ENCODE measurements at regions not wholly inside any gene's neighbourhood (a gene's known extent, or its start where the extent isn't known, plus 50 kb on each side); places are given as distances from the start of the nearest gene placed in this dataset.

- H3K27ac ChIP-seq (ENCODE audit: insufficient read depth, low read length, poor library complexity, severe bottlenecking): no peak overlapping the region
- no peak for ATAC-seq (ENCODE audit: low read depth in 2 of 2)
- Mint-ChIP-seq H3K36me3 (no peaks in the 10 kb centered on the region), H3K9me3 (no peaks in the 10 kb centered on the region), H3K4me3 (no peak overlapping the region), H3K27me3 (no peaks in the 10 kb centered on the region), H3K27ac (no peak overlapping the region), H3K4me1 (no peaks in the 10 kb centered on the region)
- H3K9me3 ChIP-seq (ENCODE audit: control insufficient read depth in 2 of 2, low read length in 2 of 2): no peaks in the 10 kb centered on the region
- H3K36me3 ChIP-seq (ENCODE audit: control insufficient read depth, insufficient read depth, low read length): no peaks in the 10 kb centered on the region
- no peaks in the 10 kb centered on the region for H3K27me3 ChIP-seq (ENCODE audit: control insufficient read depth, insufficient read depth, low read length)
- DNase-seq: no peak
- H3K4me1 ChIP-seq (ENCODE audit: control insufficient read depth, insufficient read depth, low read length, poor library complexity, severe bottlenecking): no peaks in the 10 kb centered on the region
- H3K4me3 ChIP-seq (ENCODE audit: low read depth, low read length): no peak overlapping the region
Measured at GRCh38 chr2:129713337-129713736, 266.1 kb upstream of the RAB6C start.

GRCh38 chr2:129716781-129717559 lies 262.5 kb upstream of the RAB6C start:
- Mint-ChIP-seq H3K4me1 (no peaks in the 10 kb centered on the region), H3K4me3 (no peak overlapping the region), H3K36me3 (no peaks in the 10 kb centered on the region), H3K27ac (no peak overlapping the region), H3K27me3 (peaks cover 5% of the 10 kb centered on the region), H3K9me3 (no peaks in the 10 kb centered on the region)
- H3K27me3 ChIP-seq (ENCODE audit: control insufficient read depth, insufficient read depth, low read length): no peaks in the 10 kb centered on the region
- no peaks in the 10 kb centered on the region for H3K36me3 ChIP-seq (ENCODE audit: control insufficient read depth, insufficient read depth, low read length)
- H3K4me1 ChIP-seq (ENCODE audit: control insufficient read depth, insufficient read depth, low read length, poor library complexity, severe bottlenecking): no peaks in the 10 kb centered on the region
- no peak overlapping the region for H3K4me3 ChIP-seq (ENCODE audit: low read depth, low read length)
- ATAC-seq (ENCODE audit: low read depth in 2 of 2) (no peak), DNase-seq (no peak)
- H3K9me3 ChIP-seq (ENCODE audit: control insufficient read depth in 2 of 2, low read length in 2 of 2): no peaks in the 10 kb centered on the region
- no peak overlapping the region for H3K27ac ChIP-seq (ENCODE audit: insufficient read depth, low read length, poor library complexity, severe bottlenecking)

DNA sequence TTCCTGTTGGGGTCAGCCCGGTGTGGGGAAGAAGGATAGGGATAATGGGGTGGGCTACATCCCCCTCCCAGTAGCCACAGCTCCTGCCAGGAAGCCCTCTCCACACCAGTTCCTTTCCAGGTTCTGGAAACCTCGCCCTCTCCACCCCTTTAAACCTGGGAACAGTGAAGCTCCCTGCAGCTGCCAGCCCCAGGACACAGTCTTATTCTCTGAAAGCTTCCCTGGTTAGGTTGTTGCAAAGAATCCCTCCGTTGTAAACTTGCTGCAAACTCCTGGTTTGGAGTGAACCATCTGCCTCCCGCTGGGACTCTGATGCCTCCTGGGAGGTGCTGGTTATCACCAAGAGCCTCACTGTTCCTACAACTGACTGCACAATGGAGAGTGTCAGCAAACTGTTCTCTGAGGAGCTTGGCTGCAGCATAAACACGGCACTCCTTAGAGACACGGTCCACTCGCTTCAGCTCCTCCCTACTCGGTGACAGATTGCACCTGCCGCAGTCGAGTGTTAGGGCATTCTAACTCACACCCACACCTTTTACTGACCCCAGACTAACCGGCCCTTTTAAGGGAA lies 261.8 kb upstream of the RAB6C start:
- H3K27me3 Mint-ChIP-seq: peaks cover 5% of the 10 kb centered on the region
- no peak overlapping the region for H3K4me3 ChIP-seq (ENCODE audit: low read depth, low read length)
- H3K27ac ChIP-seq (ENCODE audit: insufficient read depth, low read length, poor library complexity, severe bottlenecking): no peak overlapping the region
- H3K27me3 ChIP-seq (ENCODE audit: control insufficient read depth, insufficient read depth, low read length): no peaks in the 10 kb centered on the region
- H3K4me1 ChIP-seq (ENCODE audit: control insufficient read depth, insufficient read depth, low read length, poor library complexity, severe bottlenecking): no peaks in the 10 kb centered on the region
- H3K4me3 Mint-ChIP-seq: no peak overlapping the region
- DNase-seq: no peak
- no peak overlapping the region for H3K27ac Mint-ChIP-seq
- no peaks in the 10 kb centered on the region for H3K9me3 ChIP-seq (ENCODE audit: control insufficient read depth in 2 of 2, low read length in 2 of 2)
- ATAC-seq (ENCODE audit: low read depth in 2 of 2): no peak
- no peaks in the 10 kb centered on the region for H3K36me3 Mint-ChIP-seq
- no peaks in the 10 kb centered on the region for H3K4me1 Mint-ChIP-seq
- H3K36me3 ChIP-seq (ENCODE audit: control insufficient read depth, insufficient read depth, low read length): no peaks in the 10 kb centered on the region
- no peaks in the 10 kb centered on the region for H3K9me3 Mint-ChIP-seq

GRCh38 chr2:129719335-129719734 lies 260.1 kb upstream of the RAB6C start:
- Histone ChIP-seq H3K27me3 (ENCODE audit: control insufficient read depth, insufficient read depth, low read length) (no peaks in the 10 kb centered on the region), H3K4me3 (ENCODE audit: low read depth, low read length) (no peak overlapping the region), H3K4me1 (ENCODE audit: control insufficient read depth, insufficient read depth, low read length, poor library complexity, severe bottlenecking) (no peaks in the 10 kb centered on the region), H3K27ac (ENCODE audit: insufficient read depth, low read length, poor library complexity, severe bottlenecking) (no peak overlapping the region), H3K9me3 (ENCODE audit: control insufficient read depth in 2 of 2, low read length in 2 of 2) (no peaks in the 10 kb centered on the region), H3K36me3 (ENCODE audit: control insufficient read depth, insufficient read depth, low read length) (no peaks in the 10 kb centered on the region)
- peaks cover 5% of the 10 kb centered on the region for H3K27me3 Mint-ChIP-seq
- H3K9me3 Mint-ChIP-seq: no peaks in the 10 kb centered on the region
- DNase-seq: no peak
- no peaks in the 10 kb centered on the region for H3K4me1 Mint-ChIP-seq
- no peaks in the 10 kb centered on the region for H3K36me3 Mint-ChIP-seq
- H3K4me3 Mint-ChIP-seq: no peak overlapping the region
- ATAC-seq (ENCODE audit: low read depth in 2 of 2): no peak
- no peak overlapping the region for H3K27ac Mint-ChIP-seq

- ATAC-seq (ENCODE audit: low read depth in 2 of 2): no peak
- Mint-ChIP-seq H3K4me3 (no peak overlapping the region), H3K36me3 (no peaks in the 10 kb centered on the region), H3K9me3 (no peaks in the 10 kb centered on the region), H3K27ac (no peak overlapping the region), H3K4me1 (no peaks in the 10 kb centered on the region), H3K27me3 (peaks cover 5% of the 10 kb centered on the region)
- no peaks in the 10 kb centered on the region for H3K4me1 ChIP-seq (ENCODE audit: control insufficient read depth, insufficient read depth, low read length, poor library complexity, severe bottlenecking)
- DNase-seq: no peak
- no peaks in the 10 kb centered on the region for H3K9me3 ChIP-seq (ENCODE audit: control insufficient read depth in 2 of 2, low read length in 2 of 2)
- H3K36me3 ChIP-seq (ENCODE audit: control insufficient read depth, insufficient read depth, low read length): no peaks in the 10 kb centered on the region
- H3K27ac ChIP-seq (ENCODE audit: insufficient read depth, low read length, poor library complexity, severe bottlenecking): no peak overlapping the region
- no peak overlapping the region for H3K4me3 ChIP-seq (ENCODE audit: low read depth, low read length)
- no peaks in the 10 kb centered on the region for H3K27me3 ChIP-seq (ENCODE audit: control insufficient read depth, insufficient read depth, low read length)
Measured at GRCh38 chr2:129720360-129720759, 259.1 kb upstream of the RAB6C start.

DNA sequence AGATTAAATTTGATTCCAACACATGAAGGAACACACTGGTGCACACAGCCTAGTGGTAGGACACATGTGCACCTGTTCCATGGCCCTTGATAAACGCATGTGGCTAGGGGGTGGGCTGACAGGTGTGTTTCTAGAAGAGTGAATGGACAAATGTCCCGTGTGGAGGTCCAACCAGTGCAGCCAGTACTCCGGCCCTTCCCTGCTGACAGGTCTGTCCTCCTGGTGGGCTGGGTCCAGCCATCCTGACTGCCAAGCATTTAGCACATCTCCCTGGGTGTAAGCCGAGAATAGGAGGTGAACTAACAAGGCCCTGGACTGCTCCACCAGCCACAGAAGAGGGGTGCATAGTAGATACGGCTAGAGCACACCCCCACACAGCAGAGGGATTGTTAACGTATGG lies 258.7 kb upstream of the RAB6C start:
- Histone ChIP-seq H3K9me3 (ENCODE audit: control insufficient read depth in 2 of 2, low read length in 2 of 2) (no peaks in the 10 kb centered on the region), H3K4me1 (ENCODE audit: control insufficient read depth, insufficient read depth, low read length, poor library complexity, severe bottlenecking) (no peaks in the 10 kb centered on the region), H3K36me3 (ENCODE audit: control insufficient read depth, insufficient read depth, low read length) (no peaks in the 10 kb centered on the region), H3K4me3 (ENCODE audit: low read depth, low read length) (no peak overlapping the region), H3K27me3 (ENCODE audit: control insufficient read depth, insufficient read depth, low read length) (no peaks in the 10 kb centered on the region), H3K27ac (ENCODE audit: insufficient read depth, low read length, poor library complexity, severe bottlenecking) (no peak overlapping the region)
- no peak overlapping the region for H3K27ac Mint-ChIP-seq
- no peaks in the 10 kb centered on the region for H3K4me1 Mint-ChIP-seq
- H3K9me3 Mint-ChIP-seq: no peaks in the 10 kb centered on the region
- peaks cover 5% of the 10 kb centered on the region for H3K27me3 Mint-ChIP-seq
- no peaks in the 10 kb centered on the region for H3K36me3 Mint-ChIP-seq
- no peak overlapping the region for H3K4me3 Mint-ChIP-seq
- DNase-seq (no peak), ATAC-seq (ENCODE audit: low read depth in 2 of 2) (no peak)

DNA sequence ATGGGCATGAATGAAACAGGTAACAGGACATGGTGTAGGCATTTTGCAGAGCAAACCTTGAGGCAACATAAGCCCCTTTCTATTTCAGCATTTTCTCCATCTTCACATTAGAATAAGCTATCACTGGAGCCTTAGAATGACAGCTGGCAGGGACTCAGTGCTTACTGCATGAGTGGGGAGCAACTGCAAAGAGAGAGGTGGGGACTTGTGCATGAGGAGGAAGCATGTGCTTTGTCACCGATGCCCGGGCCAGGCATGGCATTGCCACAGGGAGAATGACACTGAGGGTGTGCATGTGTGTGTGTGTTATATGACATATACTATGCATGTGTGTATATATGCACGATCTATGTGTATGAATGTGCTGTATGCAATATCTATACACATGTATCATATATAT lies 258.2 kb upstream of the RAB6C start:
- Histone ChIP-seq H3K27ac (ENCODE audit: insufficient read depth, low read length, poor library complexity, severe bottlenecking) (no peak overlapping the region), H3K4me1 (ENCODE audit: control insufficient read depth, insufficient read depth, low read length, poor library complexity, severe bottlenecking) (no peaks in the 10 kb centered on the region), H3K4me3 (ENCODE audit: low read depth, low read length) (no peak overlapping the region), H3K27me3 (ENCODE audit: control insufficient read depth, insufficient read depth, low read length) (no peaks in the 10 kb centered on the region), H3K9me3 (ENCODE audit: control insufficient read depth in 2 of 2, low read length in 2 of 2) (no peaks in the 10 kb centered on the region), H3K36me3 (ENCODE audit: control insufficient read depth, insufficient read depth, low read length) (no peaks in the 10 kb centered on the region)
- Mint-ChIP-seq H3K9me3 (no peaks in the 10 kb centered on the region), H3K4me3 (no peak overlapping the region), H3K4me1 (no peaks in the 10 kb centered on the region), H3K36me3 (no peaks in the 10 kb centered on the region), H3K27me3 (peaks cover 5% of the 10 kb centered on the region), H3K27ac (no peak overlapping the region)
- no peak for DNase-seq
- no peak for ATAC-seq (ENCODE audit: low read depth in 2 of 2)

- H3K27ac Mint-ChIP-seq: no peak overlapping the region
- Histone ChIP-seq H3K27me3 (ENCODE audit: control insufficient read depth, insufficient read depth, low read length) (no peaks in the 10 kb centered on the region), H3K9me3 (ENCODE audit: control insufficient read depth in 2 of 2, low read length in 2 of 2) (no peaks in the 10 kb centered on the region), H3K4me3 (ENCODE audit: low read depth, low read length) (no peak overlapping the region), H3K4me1 (ENCODE audit: control insufficient read depth, insufficient read depth, low read length, poor library complexity, severe bottlenecking) (no peaks in the 10 kb centered on the region), H3K27ac (ENCODE audit: insufficient read depth, low read length, poor library complexity, severe bottlenecking) (no peak overlapping the region), H3K36me3 (ENCODE audit: control insufficient read depth, insufficient read depth, low read length) (no peaks in the 10 kb centered on the region)
- no peak for DNase-seq
- H3K36me3 Mint-ChIP-seq: no peaks in the 10 kb centered on the region
- no peak overlapping the region for H3K4me3 Mint-ChIP-seq
- ATAC-seq (ENCODE audit: low read depth in 2 of 2): no peak
- H3K9me3 Mint-ChIP-seq: no peaks in the 10 kb centered on the region
- no peaks in the 10 kb centered on the region for H3K4me1 Mint-ChIP-seq
- peaks cover 5% of the 10 kb centered on the region for H3K27me3 Mint-ChIP-seq
Measured at GRCh38 chr2:129721846-129722245, 257.6 kb upstream of the RAB6C start.

Data from CD4-positive, CD25-positive, alpha-beta regulatory T cell (primary cell).